ENCODE measurements at regions not wholly inside any gene's neighbourhood (a gene's known extent, or its start where the extent isn't known, plus 50 kb on each side); places are given as distances from the start of the nearest gene placed in this dataset.

DNA sequence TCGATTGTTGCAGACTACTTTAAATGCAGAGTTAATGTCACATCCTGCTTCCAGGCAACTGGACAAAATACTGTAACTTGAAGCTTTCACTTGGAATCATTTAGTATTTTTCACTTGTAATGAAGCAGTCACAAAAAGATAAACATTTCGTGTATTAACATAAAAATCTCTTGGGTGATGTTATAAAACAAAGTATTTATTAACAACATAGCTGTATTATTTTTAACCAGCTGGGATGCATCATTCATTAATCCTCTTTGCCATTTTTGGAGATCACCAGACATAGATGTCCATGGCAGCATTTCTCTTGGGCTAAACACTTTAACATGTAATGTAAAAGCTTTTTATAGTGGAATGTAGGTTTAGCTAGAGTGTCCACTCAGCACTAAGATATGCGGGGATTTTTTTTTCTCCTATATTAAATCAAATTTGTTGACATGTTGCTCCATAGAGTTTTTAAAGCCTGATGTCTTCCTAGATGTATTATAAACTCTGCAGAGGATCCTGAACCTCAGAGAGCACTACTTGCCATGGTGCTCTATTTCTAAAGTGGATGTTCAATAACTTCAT is 193.7 kb upstream of the SPANXN4 start:
- Histone ChIP-seq H3K27me3 (ENCODE audit: insufficient read depth, low read length) (no peaks in the 10 kb centered on the region), H3K4me1 (ENCODE audit: insufficient read depth, low read length, severe bottlenecking) (no peaks in the 10 kb centered on the region), H3K4me3 (ENCODE audit: low read depth, low read length, poor library complexity, severe bottlenecking) (no peak overlapping the region), H2AFZ (ENCODE audit: low read length) (no peak overlapping the region), H3K9me3 (ENCODE audit: low read length) (no peaks in the 10 kb centered on the region), H3K4me2 (ENCODE audit: low read length) (no peak overlapping the region), H3F3A (ENCODE audit: insufficient read depth, low read length) (no peaks in the 10 kb centered on the region), H3K79me2 (ENCODE audit: insufficient read depth, low read length) (no peaks in the 10 kb centered on the region), H4K20me1 (ENCODE audit: insufficient read depth, low read length) (no peaks in the 10 kb centered on the region), H3K9ac (ENCODE audit: low read length) (no peak overlapping the region), H3K27ac (ENCODE audit: low read depth, low read length, poor library complexity, severe bottlenecking) (no peak overlapping the region), H3K9me2 (ENCODE audit: low read depth, low read length) (no peaks in the 10 kb centered on the region), H3K36me3 (ENCODE audit: insufficient read depth, low read length) (no peaks in the 10 kb centered on the region)
- TF ChIP-seq, protein P1, sequence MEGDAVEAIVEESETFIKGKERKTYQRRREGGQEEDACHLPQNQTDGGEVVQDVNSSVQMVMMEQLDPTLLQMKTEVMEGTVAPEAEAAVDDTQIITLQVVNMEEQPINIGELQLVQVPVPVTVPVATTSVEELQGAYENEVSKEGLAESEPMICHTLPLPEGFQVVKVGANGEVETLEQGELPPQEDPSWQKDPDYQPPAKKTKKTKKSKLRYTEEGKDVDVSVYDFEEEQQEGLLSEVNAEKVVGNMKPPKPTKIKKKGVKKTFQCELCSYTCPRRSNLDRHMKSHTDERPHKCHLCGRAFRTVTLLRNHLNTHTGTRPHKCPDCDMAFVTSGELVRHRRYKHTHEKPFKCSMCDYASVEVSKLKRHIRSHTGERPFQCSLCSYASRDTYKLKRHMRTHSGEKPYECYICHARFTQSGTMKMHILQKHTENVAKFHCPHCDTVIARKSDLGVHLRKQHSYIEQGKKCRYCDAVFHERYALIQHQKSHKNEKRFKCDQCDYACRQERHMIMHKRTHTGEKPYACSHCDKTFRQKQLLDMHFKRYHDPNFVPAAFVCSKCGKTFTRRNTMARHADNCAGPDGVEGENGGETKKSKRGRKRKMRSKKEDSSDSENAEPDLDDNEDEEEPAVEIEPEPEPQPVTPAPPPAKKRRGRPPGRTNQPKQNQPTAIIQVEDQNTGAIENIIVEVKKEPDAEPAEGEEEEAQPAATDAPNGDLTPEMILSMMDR (IDR thresholded peaks at IDR 0.05; ENCODE audit: low read length), result no peak
- no peak for TF ChIP-seq EZH2 (IDR thresholded peaks at IDR 0.05; ENCODE audit: borderline replicate concordance, low read length)

DNA sequence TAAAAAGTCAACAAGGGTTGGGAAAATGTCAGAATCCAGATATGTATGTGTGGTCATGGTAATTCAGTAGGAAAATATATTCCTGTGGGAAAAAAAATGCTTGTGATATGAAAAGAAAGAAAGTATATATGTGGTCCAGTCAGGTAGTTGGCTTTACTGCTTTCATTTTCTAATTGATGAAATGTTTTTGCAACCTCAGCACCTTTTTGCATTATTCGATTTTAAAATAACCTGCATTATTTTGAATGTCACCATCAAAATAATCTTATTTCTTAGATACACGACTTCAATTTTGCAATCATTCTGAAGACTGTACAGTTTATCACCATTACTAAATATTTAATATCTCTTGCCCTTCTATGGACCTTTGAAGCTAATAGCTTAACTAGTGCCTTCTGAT is 170.8 kb upstream of the SPANXN4 start:
- no peaks in the 10 kb centered on the region for H3F3A ChIP-seq (ENCODE audit: insufficient read depth, low read length)
- no peaks in the 10 kb centered on the region for H3K36me3 ChIP-seq (ENCODE audit: insufficient read depth, low read length)
- H2AFZ ChIP-seq (ENCODE audit: low read length), result no peak overlapping the region
- H3K9me2 ChIP-seq (ENCODE audit: low read depth, low read length), result no peaks in the 10 kb centered on the region
- no peak overlapping the region for H3K4me2 ChIP-seq (ENCODE audit: low read length)
- no peak overlapping the region for H3K27ac ChIP-seq (ENCODE audit: low read depth, low read length, poor library complexity, severe bottlenecking)
- no peaks in the 10 kb centered on the region for H3K27me3 ChIP-seq (ENCODE audit: insufficient read depth, low read length)
- no peaks in the 10 kb centered on the region for H3K4me1 ChIP-seq (ENCODE audit: insufficient read depth, low read length, severe bottlenecking)
- H3K9me3 ChIP-seq (ENCODE audit: low read length), result no peaks in the 10 kb centered on the region
- no peak overlapping the region for H3K9ac ChIP-seq (ENCODE audit: low read length)
- TF ChIP-seq EZH2 (IDR thresholded peaks at IDR 0.05; ENCODE audit: borderline replicate concordance, low read length), result no peak
- TF ChIP-seq, protein P1 (IDR thresholded peaks at IDR 0.05; ENCODE audit: low read length), result no peak
- no peaks in the 10 kb centered on the region for H4K20me1 ChIP-seq (ENCODE audit: insufficient read depth, low read length)
- no peaks in the 10 kb centered on the region for H3K79me2 ChIP-seq (ENCODE audit: insufficient read depth, low read length)
- no peak overlapping the region for H3K4me3 ChIP-seq (ENCODE audit: low read depth, low read length, poor library complexity, severe bottlenecking)

DNA sequence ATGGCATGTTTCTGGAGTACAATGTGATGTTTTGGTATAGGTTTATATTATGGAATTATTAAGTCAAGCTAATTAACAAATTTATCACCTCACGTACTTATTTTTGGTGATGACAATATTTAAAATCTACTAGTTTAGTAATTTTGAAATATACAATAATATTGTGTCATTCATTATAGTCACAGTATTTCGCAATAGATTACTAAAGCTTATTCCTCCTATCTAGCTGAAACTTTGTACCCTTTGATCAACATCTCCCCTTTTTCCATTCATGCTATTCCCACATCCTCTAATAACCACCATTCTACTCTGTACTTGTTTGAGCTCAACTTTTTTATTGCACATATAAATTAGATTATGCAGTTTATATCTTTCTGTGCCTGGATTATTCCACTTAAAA is 164.8 kb upstream of the SPANXN4 start:
- Histone ChIP-seq H3K9me2 (ENCODE audit: low read depth, low read length) (no peaks in the 10 kb centered on the region), H4K20me1 (ENCODE audit: insufficient read depth, low read length) (no peaks in the 10 kb centered on the region), H2AFZ (ENCODE audit: low read length) (no peak overlapping the region), H3F3A (ENCODE audit: insufficient read depth, low read length) (no peaks in the 10 kb centered on the region), H3K4me2 (ENCODE audit: low read length) (no peak overlapping the region), H3K4me1 (ENCODE audit: insufficient read depth, low read length, severe bottlenecking) (no peaks in the 10 kb centered on the region), H3K36me3 (ENCODE audit: insufficient read depth, low read length) (no peaks in the 10 kb centered on the region), H3K27me3 (ENCODE audit: insufficient read depth, low read length) (no peaks in the 10 kb centered on the region), H3K9me3 (ENCODE audit: low read length) (no peaks in the 10 kb centered on the region), H3K79me2 (ENCODE audit: insufficient read depth, low read length) (no peaks in the 10 kb centered on the region), H3K27ac (ENCODE audit: low read depth, low read length, poor library complexity, severe bottlenecking) (no peak overlapping the region), H3K4me3 (ENCODE audit: low read depth, low read length, poor library complexity, severe bottlenecking) (no peak overlapping the region), H3K9ac (ENCODE audit: low read length) (no peak overlapping the region)
- TF ChIP-seq, protein P1 (IDR thresholded peaks at IDR 0.05; ENCODE audit: low read length), result no peak
- no peak for TF ChIP-seq EZH2 (IDR thresholded peaks at IDR 0.05; ENCODE audit: borderline replicate concordance, low read length)

Measured in OCI-LY1 (cell line).